Adrenal gland (tissue), 5 donors: ENCODE measurements at regions not wholly inside any gene's neighbourhood (a gene's known extent, or its start where the extent isn't known, plus 50 kb on each side); places are given as distances from the start of the nearest gene placed in this dataset.

Experiments used
- CTCF ChIP-seq, 6 experiments: fragments of 450-650 bp in 4 of 6; fragments of 200-600 bp in 2 of 6; sonication (generic) in 1 of 6; IDR thresholded peaks; 1 replicate in 5 of 6; 2 replicates in 1 of 6; pipeline versions ENCODE4 v1.5.1 to v1.8.0; 2016 to 2021; ENCODE audit warnings: antibody characterized with exemption in 6 of 6, mild to moderate bottlenecking in 2 of 6, moderate library complexity in 1 of 6
- POLR2A ChIP-seq, 2 donors: fragments of 450-650 bp; IDR thresholded peaks; one replicate each; pipeline ENCODE4 v1.6.1; 2017; ENCODE audit warnings: antibody characterized with exemption in 2 of 2, mild to moderate bottlenecking in 2 of 2, moderate library complexity in 1 of 2
- donor health status: DM: no; HTN: no; CAD: no.

- TF ChIP-seq CTCF (IDR thresholded peaks at IDR 0.05) = no peak
- no peak for TF ChIP-seq POLR2A (IDR thresholded peaks at IDR 0.05)
These were observed 70.4 kb upstream of the HDAC4 start for GRCh38 chr2:239471011-239471792.
